ENCODE measurements at regions not wholly inside any gene's neighbourhood (a gene's known extent, or its start where the extent isn't known, plus 50 kb on each side); places are given as distances from the start of the nearest gene placed in this dataset.
"Not testable (repeated sequence)": the region's sequence is repeated elsewhere in the genome, so short reads cannot be mapped to it uniquely, and the experiment has no call there.

- no peak for DNase-seq
Observed at GRCh38 chr9:106220415-106220814, 526.1 kb downstream of the TMEM38B start.

GRCh38 chr9:106228861-106229260 is 534.5 kb downstream of the TMEM38B start:
- DNase-seq: peak; percentile 2 to 36 (median 36)

GRCh38 chr9:106233116-106233515 is 538.8 kb downstream of the TMEM38B start:
- no peak for DNase-seq

GRCh38 chr9:106260908-106261307 is 566.6 kb downstream of the TMEM38B start:
- not testable (repeated sequence) for DNase-seq

- peak in 1 of 3 donors; percentile 34 for DNase-seq
Observed at GRCh38 chr9:106277966-106278365, 583.6 kb downstream of the TMEM38B start.

- DNase-seq: no peak
Observed at GRCh38 chr9:106283769-106284168, 579.2 kb upstream of the ZNF462 start.

- no peak for DNase-seq
Observed at GRCh38 chr9:106284296-106284695, 578.7 kb upstream of the ZNF462 start.

- peak; percentile 26 to 70 (median 30) for DNase-seq
Observed at GRCh38 chr9:106286249-106286648, 576.7 kb upstream of the ZNF462 start.

GRCh38 chr9:106287091-106287631 is 575.8 kb upstream of the ZNF462 start:
- peak; percentile 17 to 70 (median 38) for DNase-seq

- DNase-seq: peak in 1 of 3 donors; percentile 37
Observed at GRCh38 chr9:106287731-106288130, 575.2 kb upstream of the ZNF462 start.

GRCh38 chr9:106288689-106289088 is 574.3 kb upstream of the ZNF462 start:
- no peak for DNase-seq

GRCh38 chr9:106291786-106292185 is 571.2 kb upstream of the ZNF462 start:
- DNase-seq: no peak

GRCh38 chr9:106296426-106296825 is 566.5 kb upstream of the ZNF462 start:
- DNase-seq: no peak

- DNase-seq: no peak
Observed at GRCh38 chr9:106298997-106299396, 564.0 kb upstream of the ZNF462 start.

GRCh38 chr9:106304401-106304920 is 558.5 kb upstream of the ZNF462 start:
- DNase-seq: peak in 1 of 3 donors; percentile 34

- peak; percentile 47 to 82 (median 77) for DNase-seq
Observed at GRCh38 chr9:106305428-106306133, 557.4 kb upstream of the ZNF462 start.

- DNase-seq: no peak
Observed at GRCh38 chr9:106307670-106308069, 555.3 kb upstream of the ZNF462 start.

- no peak for DNase-seq
Observed at GRCh38 chr9:106309925-106310324, 553.0 kb upstream of the ZNF462 start.

- no peak for DNase-seq
Observed at GRCh38 chr9:106310782-106311181, 552.2 kb upstream of the ZNF462 start.

GRCh38 chr9:106312906-106313305 is 550.1 kb upstream of the ZNF462 start:
- no peak for DNase-seq

- no peak for DNase-seq
Observed at GRCh38 chr9:106314476-106314875, 548.5 kb upstream of the ZNF462 start.

- no peak for DNase-seq
Observed at GRCh38 chr9:106321394-106322180, 541.4 kb upstream of the ZNF462 start.

All from muscle of back (tissue), 3 donors.